ENCODE measurements at regions not wholly inside any gene's neighbourhood (a gene's known extent, or its start where the extent isn't known, plus 50 kb on each side); places are given as distances from the start of the nearest gene placed in this dataset.
A peak's percentile ranks its signal among the peaks of the same experiment; 100 is the strongest.
"Not testable (repeated sequence)": the region's sequence is repeated elsewhere in the genome, so short reads cannot be mapped to it uniquely, and the experiment has no call there.

- DNase-seq: no peak
These were observed 594.5 kb downstream of the RFPL4B start for GRCh38 chr6:112941613-112942012.

GRCh38 chr6:112946051-112946450 is 598.9 kb downstream of the RFPL4B start:
- DNase-seq: no peak

- DNase-seq: no peak
These were observed 600.4 kb downstream of the RFPL4B start for GRCh38 chr6:112947507-112947906.

GRCh38 chr6:112951829-112952228 is 604.7 kb downstream of the RFPL4B start:
- DNase-seq: no peak

GRCh38 chr6:112955743-112956142 is 608.6 kb downstream of the RFPL4B start:
- DNase-seq: not testable (repeated sequence)

GRCh38 chr6:112956696-112957535 is 609.8 kb downstream of the RFPL4B start:
- peak; percentile 51 for DNase-seq

- DNase-seq: no peak
These were observed 610.4 kb downstream of the RFPL4B start for GRCh38 chr6:112957536-112957916.

GRCh38 chr6:112960130-112960529 is 613.0 kb downstream of the RFPL4B start:
- DNase-seq: not testable (repeated sequence)

- DNase-seq: no peak
These were observed 620.8 kb downstream of the RFPL4B start for GRCh38 chr6:112967974-112968373.

- no peak for DNase-seq
These were observed 624.5 kb downstream of the RFPL4B start for GRCh38 chr6:112971651-112972050.

GRCh38 chr6:112974931-112975330 is 627.8 kb downstream of the RFPL4B start:
- DNase-seq: not testable (repeated sequence)

- not testable (repeated sequence) for DNase-seq
These were observed 629.4 kb downstream of the RFPL4B start for GRCh38 chr6:112976579-112976978.

- no peak for DNase-seq
These were observed 632.7 kb downstream of the RFPL4B start for GRCh38 chr6:112979830-112980229.

- DNase-seq: no peak
These were observed 633.5 kb downstream of the RFPL4B start for GRCh38 chr6:112980676-112981075.

- no peak for DNase-seq
These were observed 636.7 kb downstream of the RFPL4B start for GRCh38 chr6:112983713-112984261.

- no peak for DNase-seq
These were observed 637.8 kb downstream of the RFPL4B start for GRCh38 chr6:112984899-112985298.

GRCh38 chr6:112986321-112986720 is 639.2 kb downstream of the RFPL4B start:
- no peak for DNase-seq

- no peak for DNase-seq
These were observed 641.6 kb downstream of the RFPL4B start for GRCh38 chr6:112988748-112989147.

- DNase-seq: no peak
These were observed 643.8 kb downstream of the RFPL4B start for GRCh38 chr6:112990971-112991370.

GRCh38 chr6:112991912-112992311 is 644.8 kb downstream of the RFPL4B start:
- no peak for DNase-seq

- DNase-seq: no peak
These were observed 650.4 kb downstream of the RFPL4B start for GRCh38 chr6:112997421-112998085.

- DNase-seq: no peak
These were observed 656.9 kb downstream of the RFPL4B start for GRCh38 chr6:113004054-113004453.

GRCh38 chr6:113004470-113005270 is 657.5 kb downstream of the RFPL4B start:
- DNase-seq: no peak
